NCI-H82 treated with DMSO at 0.1 percent for 48 hours (cell line): ENCODE measurements at regions not wholly inside any gene's neighbourhood (a gene's known extent, or its start where the extent isn't known, plus 50 kb on each side); places are given as distances from the start of the nearest gene placed in this dataset.

Experiments used
- DNase-seq: peaks from one replicate; lab custom pipeline; 2025; ENCODE audit not compliant: unreplicated experiment; lab: John Stamatoyannopoulos, UW

- DNase-seq, result no peak
Observed at GRCh38 chr13:65901723-65902122, 1328.4 kb downstream of the PCDH9 start.

- no peak for DNase-seq
Observed at GRCh38 chr13:65894049-65894448, 1336.1 kb downstream of the PCDH9 start.

GRCh38 chr13:65892859-65893258 is 1337.3 kb downstream of the PCDH9 start:
- DNase-seq, result no peak

GRCh38 chr13:65889368-65889767 is 1340.8 kb downstream of the PCDH9 start:
- DNase-seq, result no peak

- no peak for DNase-seq
Observed at GRCh38 chr13:65882810-65883209, 1347.3 kb downstream of the PCDH9 start.

- no peak for DNase-seq
Observed at GRCh38 chr13:65881561-65882155, 1348.5 kb downstream of the PCDH9 start.

- DNase-seq, result no peak
Observed at GRCh38 chr13:65875031-65875430, 1355.1 kb downstream of the PCDH9 start.

GRCh38 chr13:65872448-65872847 is 1357.7 kb downstream of the PCDH9 start:
- no peak for DNase-seq

- no peak for DNase-seq
Observed at GRCh38 chr13:65868884-65869283, 1361.3 kb downstream of the PCDH9 start.

GRCh38 chr13:65868099-65868498 is 1362.0 kb downstream of the PCDH9 start:
- no peak for DNase-seq

- DNase-seq, result no peak
Observed at GRCh38 chr13:65866138-65866537, 1364.0 kb downstream of the PCDH9 start.

- no peak for DNase-seq
Observed at GRCh38 chr13:65865206-65865605, 1364.9 kb downstream of the PCDH9 start.

- no peak for DNase-seq
Observed at GRCh38 chr13:65864039-65864438, 1366.1 kb downstream of the PCDH9 start.

GRCh38 chr13:65860306-65860705 is 1369.8 kb downstream of the PCDH9 start:
- DNase-seq, result no peak

- no peak for DNase-seq
Observed at GRCh38 chr13:65857942-65858565, 1372.1 kb downstream of the PCDH9 start.

GRCh38 chr13:65856431-65856830 is 1373.7 kb downstream of the PCDH9 start:
- DNase-seq, result no peak

- DNase-seq, result no peak
Observed at GRCh38 chr13:65855242-65855805, 1374.8 kb downstream of the PCDH9 start.

- no peak for DNase-seq
Observed at GRCh38 chr13:65854431-65854830, 1375.7 kb downstream of the PCDH9 start.

- no peak for DNase-seq
Observed at GRCh38 chr13:65844266-65844841, 1385.8 kb downstream of the PCDH9 start.

- no peak for DNase-seq
Observed at GRCh38 chr13:65843314-65843731, 1386.8 kb downstream of the PCDH9 start.

GRCh38 chr13:65841156-65841555 is 1389.0 kb downstream of the PCDH9 start:
- no peak for DNase-seq

GRCh38 chr13:65836066-65836465 is 1394.1 kb downstream of the PCDH9 start:
- no peak for DNase-seq
